ENCODE measurements at regions not wholly inside any gene's neighbourhood (a gene's known extent, or its start where the extent isn't known, plus 50 kb on each side); places are given as distances from the start of the nearest gene placed in this dataset.

DNA sequence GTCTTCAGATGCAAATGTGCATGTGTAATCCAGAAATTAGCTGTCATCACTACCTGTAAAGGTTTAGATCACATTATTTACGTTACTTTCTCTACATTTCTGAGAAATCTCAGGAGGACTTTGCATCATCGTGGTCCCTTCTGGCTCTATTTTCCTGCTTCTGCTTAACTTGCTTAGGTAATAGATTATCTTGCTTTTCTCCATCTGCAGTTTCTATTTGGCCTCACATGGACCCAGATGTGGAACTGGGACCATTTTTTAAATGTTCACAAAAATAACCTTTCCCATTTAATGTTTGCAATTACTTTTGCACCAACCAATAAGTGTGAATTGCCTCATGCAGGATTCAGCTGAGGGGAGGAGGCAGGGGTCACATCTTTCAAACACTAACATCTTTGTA, 278.4 kb upstream of the SEMA3C start:
- Histone ChIP-seq H3K27me3 (no peaks in the 10 kb centered on the region), H3K4me1 (no peaks in the 10 kb centered on the region), H3K4me3 (no peak overlapping the region), H3K36me3 (no peaks in the 10 kb centered on the region), H3K27ac (no peak overlapping the region), H3K9me3 (no peaks in the 10 kb centered on the region)
- no peak for ATAC-seq
- intact Hi-C loops (cut with DNase I) = no loop called here
- TF ChIP-seq, protein P1, sequence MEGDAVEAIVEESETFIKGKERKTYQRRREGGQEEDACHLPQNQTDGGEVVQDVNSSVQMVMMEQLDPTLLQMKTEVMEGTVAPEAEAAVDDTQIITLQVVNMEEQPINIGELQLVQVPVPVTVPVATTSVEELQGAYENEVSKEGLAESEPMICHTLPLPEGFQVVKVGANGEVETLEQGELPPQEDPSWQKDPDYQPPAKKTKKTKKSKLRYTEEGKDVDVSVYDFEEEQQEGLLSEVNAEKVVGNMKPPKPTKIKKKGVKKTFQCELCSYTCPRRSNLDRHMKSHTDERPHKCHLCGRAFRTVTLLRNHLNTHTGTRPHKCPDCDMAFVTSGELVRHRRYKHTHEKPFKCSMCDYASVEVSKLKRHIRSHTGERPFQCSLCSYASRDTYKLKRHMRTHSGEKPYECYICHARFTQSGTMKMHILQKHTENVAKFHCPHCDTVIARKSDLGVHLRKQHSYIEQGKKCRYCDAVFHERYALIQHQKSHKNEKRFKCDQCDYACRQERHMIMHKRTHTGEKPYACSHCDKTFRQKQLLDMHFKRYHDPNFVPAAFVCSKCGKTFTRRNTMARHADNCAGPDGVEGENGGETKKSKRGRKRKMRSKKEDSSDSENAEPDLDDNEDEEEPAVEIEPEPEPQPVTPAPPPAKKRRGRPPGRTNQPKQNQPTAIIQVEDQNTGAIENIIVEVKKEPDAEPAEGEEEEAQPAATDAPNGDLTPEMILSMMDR (IDR thresholded peaks at IDR 0.05) = no peak
- DNase-seq = no peak

DNA sequence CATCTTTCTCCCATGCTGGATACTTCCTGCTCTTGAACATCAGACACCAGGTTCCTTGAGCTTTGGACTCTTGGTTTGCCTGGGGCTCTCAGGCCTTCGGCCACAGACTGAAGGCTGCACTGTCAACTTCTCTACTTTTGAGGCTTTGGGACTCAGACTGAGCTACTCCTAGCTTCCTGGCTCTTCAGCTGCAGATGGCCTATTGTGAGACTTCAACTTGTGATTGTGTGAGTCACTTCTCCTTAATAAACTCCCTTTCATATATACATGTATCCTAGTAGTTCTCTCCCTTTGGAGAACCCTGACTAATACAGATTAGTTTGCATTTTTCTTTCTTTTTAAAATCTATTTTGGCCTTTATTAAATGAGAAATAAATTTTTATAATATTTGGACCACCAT, 276.2 kb upstream of the SEMA3C start:
- no peak for DNase-seq
- Histone ChIP-seq H3K4me1 (no peaks in the 10 kb centered on the region), H3K4me3 (no peak overlapping the region), H3K27me3 (no peaks in the 10 kb centered on the region), H3K27ac (no peak overlapping the region), H3K9me3 (no peaks in the 10 kb centered on the region), H3K36me3 (no peaks in the 10 kb centered on the region)
- no peak for ATAC-seq
- intact Hi-C loops (cut with DNase I) = no loop called here
- TF ChIP-seq, protein P1 (IDR thresholded peaks at IDR 0.05) = no peak

DNA sequence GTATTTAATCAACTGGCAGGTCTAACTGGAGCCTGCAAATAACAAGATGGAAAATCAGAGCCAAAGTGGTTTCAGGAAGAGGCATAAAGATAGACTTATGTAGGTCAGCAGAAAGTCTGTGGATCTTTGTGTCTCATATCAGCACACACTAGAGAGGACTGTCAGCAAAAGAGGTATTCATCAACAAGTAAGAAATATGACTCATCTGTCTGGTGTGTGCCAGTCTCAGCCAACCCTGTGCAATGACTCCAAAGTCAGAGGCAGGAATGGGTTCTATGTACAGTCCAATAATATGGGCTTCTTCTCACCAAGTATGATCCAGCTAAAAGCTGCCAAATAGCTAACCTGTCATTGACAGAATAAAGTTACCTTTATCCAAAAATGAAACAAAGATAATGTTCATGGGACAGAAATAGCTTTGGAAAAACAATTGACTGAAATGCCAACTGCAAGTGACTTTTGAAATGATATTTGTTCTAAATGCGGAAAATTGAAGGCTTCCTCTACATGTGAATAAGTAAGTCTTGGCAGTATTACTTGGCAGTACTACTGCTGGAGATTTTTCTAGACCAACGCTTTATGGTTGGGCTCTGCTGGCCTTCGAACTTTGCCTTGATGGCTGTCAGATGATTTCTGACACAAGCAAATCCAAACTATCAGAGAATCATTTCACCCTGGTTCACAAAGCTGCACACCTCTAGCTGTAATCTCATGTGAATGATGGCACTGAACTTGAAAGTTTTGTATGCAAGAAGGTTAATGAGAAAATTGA, 272.3 kb upstream of the SEMA3C start:
- Histone ChIP-seq H3K4me3 (no peak overlapping the region), H3K9me3 (no peaks in the 10 kb centered on the region), H3K27me3 (no peaks in the 10 kb centered on the region), H3K36me3 (no peaks in the 10 kb centered on the region), H3K4me1 (no peaks in the 10 kb centered on the region), H3K27ac (no peak overlapping the region)
- ATAC-seq (peak; percentile 36), DNase-seq (no peak)
- TF ChIP-seq, protein P1 (IDR thresholded peaks at IDR 0.05) = no peak
- intact Hi-C loops (cut with DNase I) = no loop called here

DNA sequence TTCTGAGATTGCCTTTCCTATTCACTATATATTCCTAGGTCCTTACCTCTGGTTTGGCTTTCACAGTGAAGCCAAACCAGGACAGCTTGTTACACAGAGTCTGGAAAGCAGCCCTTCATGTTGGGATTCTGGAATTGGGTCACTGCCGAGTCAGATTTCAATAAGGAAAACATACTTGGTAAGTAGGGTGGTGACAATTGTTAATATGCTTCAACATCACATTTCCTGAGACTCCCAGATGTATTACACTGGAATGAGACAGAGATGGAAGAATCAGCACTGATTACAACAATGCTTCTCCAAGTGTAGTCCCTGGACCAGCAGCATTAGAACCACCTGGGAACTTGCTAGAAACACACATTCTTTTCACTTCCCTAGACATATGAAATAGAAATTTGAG, 268.9 kb upstream of the SEMA3C start:
- ATAC-seq = no peak
- H3K4me1 ChIP-seq = no peaks in the 10 kb centered on the region
- DNase-seq = no peak
- TF ChIP-seq, protein P1 (IDR thresholded peaks at IDR 0.05) = no peak
- no peak overlapping the region for H3K27ac ChIP-seq
- H3K9me3 ChIP-seq = no peaks in the 10 kb centered on the region
- no peaks in the 10 kb centered on the region for H3K36me3 ChIP-seq
- intact Hi-C loops (cut with DNase I) = no loop called here
- H3K27me3 ChIP-seq = no peaks in the 10 kb centered on the region
- no peak overlapping the region for H3K4me3 ChIP-seq

DNA sequence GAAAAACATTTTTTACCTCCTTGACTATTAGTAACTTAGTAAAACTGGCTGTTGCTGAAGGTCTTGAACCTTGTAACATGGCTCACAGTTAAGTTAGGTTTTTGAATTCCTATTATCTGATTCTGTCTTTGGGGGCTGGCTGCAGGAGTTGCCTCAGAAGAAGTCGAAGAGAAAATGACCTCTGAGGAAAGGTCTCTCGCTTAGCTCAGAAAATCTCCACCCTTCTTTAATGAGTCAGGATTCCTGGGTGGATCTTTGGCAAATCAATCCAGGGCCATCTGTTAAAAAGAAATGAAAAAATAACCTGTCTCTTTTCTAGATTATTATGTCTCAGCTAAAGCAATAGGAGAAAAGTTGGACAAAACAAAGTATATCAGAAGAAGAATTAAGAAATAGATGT, 267.8 kb upstream of the SEMA3C start:
- DNase-seq (no peak), ATAC-seq (no peak)
- intact Hi-C loops (cut with DNase I) = no loop called here
- H3K36me3 ChIP-seq = no peaks in the 10 kb centered on the region
- H3K27ac ChIP-seq = no peak overlapping the region
- no peaks in the 10 kb centered on the region for H3K9me3 ChIP-seq
- H3K27me3 ChIP-seq = no peaks in the 10 kb centered on the region
- TF ChIP-seq, protein P1 (IDR thresholded peaks at IDR 0.05) = no peak
- H3K4me3 ChIP-seq = no peak overlapping the region
- H3K4me1 ChIP-seq = no peaks in the 10 kb centered on the region

DNA sequence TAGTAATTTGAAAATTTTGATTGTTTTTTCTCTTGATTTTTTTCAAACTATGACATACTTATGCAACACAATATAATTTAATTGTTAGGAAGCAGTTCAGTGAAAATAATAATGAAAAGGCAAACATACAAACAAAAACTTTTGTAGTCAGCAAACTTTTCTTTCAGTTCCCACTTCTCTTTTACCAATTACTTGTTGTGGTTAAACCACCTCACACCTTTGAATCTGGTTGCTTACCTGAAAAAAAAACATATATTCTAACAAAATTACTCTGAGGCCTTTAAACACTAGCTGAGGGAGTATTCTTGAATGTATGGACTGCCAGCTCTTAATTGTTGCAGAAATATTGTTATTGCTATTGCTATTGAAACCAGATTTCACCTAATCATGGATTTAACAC, 266.2 kb upstream of the SEMA3C start:
- no peaks in the 10 kb centered on the region for H3K36me3 ChIP-seq
- H3K9me3 ChIP-seq = no peaks in the 10 kb centered on the region
- H3K27ac ChIP-seq = no peak overlapping the region
- DNase-seq (no peak), ATAC-seq (no peak)
- no peak overlapping the region for H3K4me3 ChIP-seq
- TF ChIP-seq, protein P1 (IDR thresholded peaks at IDR 0.05) = no peak
- no peaks in the 10 kb centered on the region for H3K27me3 ChIP-seq
- intact Hi-C loops (cut with DNase I) = no loop called here
- no peaks in the 10 kb centered on the region for H3K4me1 ChIP-seq
